GM19452 (cell line): ENCODE measurements at regions not wholly inside any gene's neighbourhood (a gene's known extent, or its start where the extent isn't known, plus 50 kb on each side); places are given as distances from the start of the nearest gene placed in this dataset.
"Not testable (repeated sequence)": the region's sequence is repeated elsewhere in the genome, so short reads cannot be mapped to it uniquely, and the experiment has no call there.

ENCODE experiments used
- ATAC-seq: cut with Tn5 transposase; IDR thresholded peaks from one replicate; pipeline ENCODE4 v1.9.1; 2021; ENCODE audit not compliant: unreplicated experiment

DNA sequence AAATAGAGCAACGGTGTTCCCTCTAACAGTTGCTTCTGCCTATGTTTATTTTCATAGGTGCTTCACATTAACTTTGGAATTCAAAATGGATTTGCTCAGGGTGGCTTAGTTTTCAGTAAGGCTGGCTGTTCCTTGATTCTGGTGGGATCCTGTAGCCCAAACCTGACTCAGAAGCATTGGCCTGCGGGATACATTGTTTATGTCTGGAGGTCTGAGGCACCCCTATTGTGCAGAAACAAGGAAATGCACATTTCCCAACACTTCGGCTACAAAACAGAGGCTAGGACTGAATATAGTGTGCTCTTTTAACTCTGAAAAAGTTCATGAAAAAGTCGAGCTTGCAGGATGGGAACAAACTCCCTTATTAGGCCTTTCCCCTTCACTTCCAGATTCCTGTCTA lies 133.8 kb upstream of the F3 start:
- ATAC-seq: no peak

DNA sequence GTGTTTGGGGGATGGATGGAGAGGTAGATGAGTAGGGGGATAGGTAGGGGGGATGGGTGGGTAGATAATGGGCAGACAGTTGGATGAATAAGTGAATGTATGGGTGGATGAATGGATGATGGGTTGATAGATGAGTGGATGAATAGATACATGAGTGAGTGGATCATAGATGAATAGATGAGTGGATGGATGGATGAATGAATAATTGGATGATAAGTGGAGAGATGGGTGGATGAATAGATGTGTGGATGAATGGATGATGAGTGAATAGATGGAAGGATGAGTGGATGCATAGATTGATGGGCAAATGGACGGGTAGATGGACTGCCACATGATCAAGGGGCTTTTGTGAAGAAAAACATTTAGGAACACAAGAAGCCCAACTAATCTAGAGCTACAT lies 133.3 kb upstream of the F3 start:
- no peak for ATAC-seq

DNA sequence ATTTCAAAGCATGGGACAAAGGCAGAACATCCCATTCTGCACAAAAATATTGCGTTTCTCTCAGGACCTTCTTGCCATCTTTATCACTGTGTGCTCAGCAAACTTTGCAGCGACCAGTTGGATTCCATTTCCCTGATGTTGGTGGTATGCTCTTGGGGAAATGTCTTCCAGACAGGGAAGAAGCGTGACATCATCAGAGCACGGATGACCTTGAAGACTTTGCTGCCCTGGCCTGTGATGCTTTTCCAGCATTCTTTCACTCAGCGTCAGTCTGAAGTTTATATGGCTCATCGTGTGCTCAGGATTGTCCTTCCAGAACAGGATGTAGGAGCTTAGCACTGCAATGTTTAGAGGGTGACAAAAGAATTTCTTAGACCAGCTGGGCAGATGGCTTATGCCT lies 131.4 kb upstream of the F3 start:
- no peak for ATAC-seq

DNA sequence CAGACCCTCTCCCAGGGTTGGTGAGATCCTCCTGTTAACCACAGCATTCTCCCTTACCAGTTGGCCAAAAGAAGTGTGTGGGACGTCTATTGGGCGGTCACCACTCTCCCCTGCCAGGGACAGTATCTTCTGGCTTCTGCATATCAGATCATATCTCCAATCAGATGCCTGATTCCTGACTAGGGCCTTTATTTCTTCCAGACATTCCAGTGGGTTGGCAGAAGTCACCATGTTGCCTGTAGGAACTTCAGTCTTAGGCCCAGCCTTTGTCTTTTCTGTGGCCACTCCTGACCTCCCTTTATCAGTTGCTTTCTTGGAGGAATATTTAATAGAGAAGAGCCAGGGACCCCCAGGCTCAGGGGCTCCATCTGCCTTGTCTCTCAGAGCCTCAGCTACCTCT lies 130.4 kb upstream of the F3 start:
- no peak for ATAC-seq

DNA sequence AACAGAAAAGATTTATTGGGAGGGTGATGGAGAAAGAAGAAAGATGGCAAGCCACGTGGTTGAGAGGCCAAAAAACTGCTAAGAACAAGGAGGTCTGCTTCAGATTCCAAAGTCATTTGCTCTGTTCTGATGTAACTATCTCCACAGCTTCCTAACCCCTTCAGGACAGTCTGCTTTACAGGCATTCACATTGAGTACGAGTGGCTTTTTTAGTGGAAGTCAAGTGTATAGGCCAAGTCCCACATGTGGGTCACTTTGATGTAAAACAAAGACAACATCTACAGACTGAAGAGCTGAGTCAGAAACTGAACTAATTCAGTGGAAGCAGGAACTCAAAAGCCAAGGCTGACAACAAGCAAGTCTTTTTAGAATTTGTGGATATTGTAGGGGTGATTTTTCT lies 128.7 kb upstream of the F3 start:
- no peak for ATAC-seq

DNA sequence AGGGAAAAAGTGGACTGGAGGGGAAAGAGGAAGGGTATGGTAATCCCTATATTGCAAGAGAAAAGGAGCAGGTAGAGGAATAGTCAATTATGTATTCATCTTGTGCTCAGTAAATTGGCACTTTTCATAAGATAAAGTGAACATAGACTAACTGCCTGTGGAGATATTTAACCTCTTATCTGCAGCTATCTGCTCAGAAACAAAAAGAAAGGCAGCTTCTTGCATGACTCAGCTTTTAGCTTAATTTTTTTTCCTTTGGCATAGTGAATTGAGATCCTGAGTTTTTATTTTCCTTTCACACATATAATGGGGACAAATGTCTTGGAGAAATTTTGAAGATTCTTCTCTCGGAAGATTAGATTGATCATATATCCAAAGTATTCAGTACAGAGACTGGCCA lies 127.6 kb upstream of the F3 start:
- no peak for ATAC-seq

DNA sequence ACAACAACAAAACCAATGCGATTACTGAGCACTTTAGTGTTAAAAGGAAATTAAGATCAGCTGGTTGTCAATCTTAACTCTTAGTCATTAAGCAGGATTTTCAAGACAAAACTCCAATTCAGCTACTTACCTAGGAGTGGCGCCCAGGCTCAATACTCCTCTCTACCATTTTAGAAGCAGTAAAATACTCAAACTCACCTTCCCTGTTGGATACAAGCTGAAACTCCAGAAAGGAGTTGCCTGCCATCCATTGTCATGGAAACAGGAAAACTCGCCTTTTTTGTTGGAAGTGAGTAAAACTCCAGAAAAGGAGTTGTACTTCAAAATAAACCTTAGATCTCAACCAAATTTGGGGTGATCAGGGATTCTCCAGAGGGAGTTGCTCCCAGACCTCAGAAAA lies 127.0 kb upstream of the F3 start:
- no peak for ATAC-seq

DNA sequence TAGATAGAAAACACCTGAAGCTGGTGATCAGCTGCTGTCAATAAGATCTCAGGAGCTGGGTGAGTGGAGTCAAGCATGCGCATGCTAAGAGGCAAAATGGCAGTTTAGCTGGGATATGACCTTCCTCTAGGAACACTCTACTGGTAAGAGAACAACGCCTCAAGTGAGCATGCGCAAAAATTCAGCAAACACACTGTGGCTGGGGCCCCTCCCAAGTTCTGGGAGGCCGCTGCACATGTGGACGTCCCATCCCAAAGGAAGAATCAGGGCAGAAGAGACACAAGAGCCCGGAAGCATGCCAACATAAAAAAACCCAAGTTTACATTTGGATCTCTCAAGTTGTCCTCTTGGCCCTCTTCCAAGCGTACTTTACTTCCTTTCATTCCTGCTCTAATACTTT lies 126.3 kb upstream of the F3 start:
- ATAC-seq: no peak

DNA sequence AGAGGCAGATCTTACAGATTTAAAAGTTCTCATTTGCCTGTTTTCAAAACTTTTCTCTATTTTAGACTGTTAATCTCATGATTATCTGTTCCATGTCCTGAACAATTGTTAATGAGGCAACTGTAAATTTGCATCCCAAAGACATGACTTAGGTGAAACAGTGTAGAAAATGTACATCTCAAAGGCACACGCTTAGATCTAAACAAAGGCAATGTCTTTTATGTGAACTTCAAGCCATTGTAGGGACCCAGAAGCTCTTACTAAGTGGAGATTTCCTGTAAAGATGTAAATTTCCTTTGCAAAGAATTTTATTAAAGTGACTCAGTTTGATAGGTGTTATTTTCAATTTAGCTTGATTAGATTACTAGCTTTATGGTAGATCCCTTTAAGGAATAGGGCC lies 125.2 kb upstream of the F3 start:
- no peak for ATAC-seq

DNA sequence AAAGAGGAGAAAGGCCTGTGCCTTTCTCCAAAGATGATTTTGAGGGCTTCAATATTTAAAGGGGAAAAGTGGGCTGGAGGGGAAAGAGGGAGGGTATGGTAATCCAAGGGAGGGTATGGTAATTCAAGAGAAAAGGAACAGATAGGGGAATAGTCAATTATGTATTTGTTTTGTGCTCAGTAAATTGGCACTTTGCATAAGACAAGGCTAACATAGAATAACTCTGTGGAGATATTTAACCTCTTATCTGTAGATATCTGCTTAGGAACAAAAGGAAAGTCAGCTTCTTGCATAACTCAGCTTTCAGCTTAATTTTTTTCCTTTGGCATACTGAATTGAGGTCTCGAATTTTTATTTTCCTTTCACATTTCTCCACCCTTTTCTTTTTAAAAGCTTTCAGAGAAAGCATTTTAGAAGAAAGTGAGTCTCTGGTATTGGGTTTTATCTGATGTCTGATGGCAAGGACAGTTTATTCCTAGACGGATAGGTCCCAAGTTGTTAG lies 119.9 kb upstream of the F3 start:
- no peak for ATAC-seq

DNA sequence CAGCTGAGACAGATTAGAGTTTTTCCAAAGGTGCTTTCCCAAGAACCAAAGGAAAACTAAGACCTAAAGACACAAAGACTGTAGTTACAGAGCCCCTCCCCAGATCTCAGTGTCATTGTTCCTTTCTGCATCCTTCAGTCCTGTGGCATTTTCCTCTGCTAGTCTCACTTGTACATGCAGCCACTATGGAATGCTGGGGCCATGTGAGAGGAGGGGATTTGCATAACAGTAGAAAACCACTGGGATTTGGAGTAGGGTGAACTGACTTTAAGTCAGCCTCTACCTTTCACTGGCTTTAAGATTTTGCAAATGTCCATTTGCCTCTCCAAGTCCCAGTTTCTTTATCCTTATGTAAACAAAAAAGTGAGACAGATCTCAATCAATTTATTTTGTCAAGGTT lies 119.4 kb upstream of the F3 start:
- ATAC-seq: no peak

DNA sequence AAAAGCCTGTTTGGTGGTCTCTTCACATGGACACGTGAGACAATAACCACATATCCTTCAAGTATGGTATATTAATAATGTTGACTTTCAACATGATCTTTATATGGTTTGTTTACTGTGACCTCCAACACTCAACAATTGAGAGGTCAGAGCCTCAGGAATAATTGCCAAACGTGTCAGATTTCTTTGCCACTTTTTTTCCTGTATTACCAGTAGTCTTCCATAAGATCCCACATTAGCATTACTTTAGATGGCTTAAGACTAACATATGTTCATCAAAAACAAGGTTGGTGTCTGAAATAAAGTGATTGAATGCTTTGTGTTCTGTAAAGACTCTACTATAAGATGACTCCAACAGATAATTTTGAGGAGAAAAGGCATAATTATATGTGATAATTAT lies 118.7 kb upstream of the F3 start:
- ATAC-seq: no peak

DNA sequence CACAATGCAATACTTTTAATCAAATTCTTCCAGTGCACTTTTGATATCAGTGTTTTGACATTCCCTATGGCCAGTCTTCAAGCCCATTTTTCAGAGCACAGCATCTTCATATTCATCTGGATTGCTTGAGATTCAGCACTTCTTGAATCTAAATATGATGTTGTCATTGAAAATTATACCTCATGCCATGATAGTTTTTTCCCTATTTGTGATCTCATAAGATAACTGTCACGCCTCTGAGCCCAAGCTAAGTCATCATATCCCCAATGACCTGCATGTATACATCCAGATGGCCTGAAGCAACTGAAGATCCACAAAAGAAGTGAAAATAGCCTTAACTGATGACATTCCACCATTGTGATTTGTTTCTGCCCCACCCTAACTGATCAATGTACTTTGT lies 117.6 kb upstream of the F3 start:
- ATAC-seq: not testable (repeated sequence)

DNA sequence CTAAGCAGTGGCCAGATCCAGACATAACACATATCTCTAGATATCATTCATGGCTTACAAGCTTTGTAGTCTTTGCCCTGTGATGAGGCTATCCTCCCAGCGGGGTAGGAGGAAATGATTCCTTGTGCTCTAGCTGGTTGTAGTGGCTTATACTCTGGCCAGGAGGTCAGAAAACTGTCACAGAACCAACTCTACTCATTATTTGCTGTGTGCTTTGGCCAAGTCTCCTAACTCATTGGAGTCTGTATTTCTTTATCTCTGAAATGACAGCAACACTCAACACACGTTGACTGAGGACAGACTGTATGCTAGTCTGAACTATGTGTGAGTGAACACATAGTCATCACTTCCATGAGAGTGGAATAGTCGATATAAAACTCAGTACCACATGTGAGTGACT lies 116.7 kb upstream of the F3 start:
- no peak for ATAC-seq

DNA sequence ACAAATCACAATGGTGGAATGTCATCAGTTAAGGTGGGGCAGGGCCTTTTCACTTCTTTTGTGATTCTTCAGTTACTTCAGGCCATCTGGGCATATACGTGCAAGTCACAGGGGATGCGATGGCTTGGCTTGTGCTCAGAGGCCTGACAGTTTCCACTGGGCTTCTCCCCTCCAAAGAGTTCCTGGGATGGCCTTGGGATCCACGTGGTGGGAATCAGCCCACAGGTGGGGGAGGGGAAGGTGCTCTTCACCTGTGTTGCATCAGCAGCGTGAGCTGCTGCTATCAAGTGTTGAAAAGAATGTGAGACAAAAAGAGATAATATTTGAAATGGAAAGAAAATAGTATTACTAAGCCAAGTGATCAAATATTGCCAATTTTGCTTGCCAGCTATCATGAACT lies 116.2 kb upstream of the F3 start:
- ATAC-seq: not testable (repeated sequence)

DNA sequence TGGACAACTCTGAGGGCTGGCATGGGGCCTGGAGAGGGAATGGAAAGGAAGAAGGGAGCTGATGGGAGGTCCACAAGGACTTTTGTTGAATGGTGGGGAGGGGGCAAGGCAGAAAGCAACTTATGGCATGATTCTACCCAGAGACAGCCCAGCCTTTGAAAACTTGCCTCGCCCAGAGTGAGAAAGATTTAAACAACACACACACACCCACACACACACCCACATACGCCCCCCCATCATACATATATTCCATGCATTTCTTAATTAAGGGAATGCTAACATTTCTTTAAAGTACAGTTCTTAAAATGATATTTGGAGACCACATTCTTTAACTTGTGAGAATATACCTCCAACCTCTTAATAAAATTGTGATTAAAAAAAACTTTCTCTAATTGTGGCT lies 115.4 kb upstream of the F3 start:
- ATAC-seq: no peak

DNA sequence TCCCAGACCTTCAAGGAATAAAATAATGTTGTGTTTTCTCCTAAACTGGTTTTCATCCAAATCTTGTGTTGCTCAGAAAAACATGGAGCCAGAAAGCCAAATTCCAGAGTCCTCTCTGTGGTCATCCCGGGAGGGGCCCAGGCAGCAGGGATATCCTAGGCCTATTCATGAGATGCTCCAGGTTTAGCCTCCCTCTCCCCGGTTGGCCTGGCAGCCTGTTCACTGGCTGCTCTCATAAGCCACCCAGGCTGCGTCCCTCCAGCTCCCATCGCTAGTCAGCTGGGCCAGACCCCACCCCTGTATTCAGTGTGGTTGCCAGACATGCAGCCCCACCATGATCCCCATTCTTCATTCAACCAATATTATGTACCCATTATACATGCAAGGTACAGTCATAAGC lies 113.4 kb upstream of the F3 start:
- ATAC-seq: no peak

DNA sequence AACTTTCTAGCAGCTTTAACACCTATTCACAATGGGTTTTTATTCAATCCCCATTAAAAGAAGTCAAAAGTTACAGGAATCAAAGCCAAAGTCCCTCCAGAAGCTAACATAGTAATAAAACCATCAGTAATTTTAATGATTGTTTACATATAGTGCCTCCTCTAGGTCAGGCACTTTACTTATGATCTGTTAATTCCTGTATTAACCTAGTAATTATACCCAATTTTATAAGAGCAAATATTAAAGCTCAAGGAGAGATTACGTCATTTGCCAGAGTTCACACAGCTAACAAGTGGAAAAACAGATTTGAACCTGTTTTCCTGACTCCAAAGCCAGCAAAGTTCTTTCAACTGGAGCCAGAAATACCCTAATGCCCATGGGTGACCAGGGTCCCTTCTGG lies 112.9 kb upstream of the F3 start:
- no peak for ATAC-seq

DNA sequence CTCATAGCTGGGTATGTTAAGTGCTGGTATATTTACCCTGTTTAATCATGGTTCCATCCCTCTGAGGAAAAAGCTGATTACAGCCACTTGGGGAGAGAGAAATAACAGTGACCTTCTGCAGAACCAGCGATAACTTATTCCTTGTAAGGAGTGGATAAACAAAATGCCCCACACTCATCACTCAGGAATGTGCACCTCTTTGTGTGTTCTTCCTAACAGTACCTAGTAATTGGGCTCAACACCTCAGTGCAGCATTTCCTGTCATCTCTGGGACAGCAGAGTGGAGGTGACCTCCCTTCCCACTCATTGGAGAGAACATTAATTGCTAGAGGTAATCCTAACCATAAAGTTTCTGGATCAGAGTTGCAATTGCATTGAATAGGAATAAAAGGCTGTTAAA lies 112.5 kb upstream of the F3 start:
- ATAC-seq: no peak

DNA sequence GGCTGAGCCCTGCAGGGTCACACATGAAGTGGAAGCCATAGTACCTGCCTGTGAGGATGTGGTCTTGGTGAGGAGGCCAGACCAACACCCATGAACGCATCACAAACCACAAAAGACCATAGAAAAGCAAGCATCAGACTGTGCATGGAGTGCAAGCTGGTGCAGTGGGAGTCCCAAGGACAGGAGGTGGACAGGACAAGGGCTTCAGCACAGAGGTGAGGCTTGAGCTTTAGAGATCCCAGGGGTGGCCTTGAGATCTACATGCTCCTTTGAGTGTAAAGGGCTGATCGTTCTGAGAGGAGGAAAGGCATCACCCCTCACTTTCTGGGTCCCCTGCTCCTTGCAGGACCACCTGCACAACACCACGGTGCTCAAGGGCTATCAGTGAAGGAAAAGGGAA lies 111.9 kb upstream of the F3 start:
- no peak for ATAC-seq

DNA sequence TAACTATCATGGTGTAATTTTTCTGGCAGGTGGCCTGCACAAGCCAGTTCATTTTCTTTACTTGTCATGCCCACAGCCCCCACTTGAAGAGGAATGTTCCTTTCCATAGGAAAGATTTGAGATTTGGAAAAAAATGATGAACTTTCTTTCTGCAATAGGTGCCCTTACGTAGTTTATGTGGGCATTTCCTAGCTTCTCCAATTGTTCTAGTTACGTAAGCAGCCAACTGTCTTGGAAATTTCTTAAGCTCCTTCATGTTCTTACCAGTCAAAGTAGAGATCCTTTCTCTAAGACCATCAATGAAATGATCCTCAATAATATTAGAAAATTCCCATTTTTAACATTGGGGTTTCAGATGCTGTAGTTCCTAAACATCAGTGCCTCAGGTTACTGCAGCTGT lies 109.5 kb upstream of the F3 start:
- ATAC-seq: no peak

DNA sequence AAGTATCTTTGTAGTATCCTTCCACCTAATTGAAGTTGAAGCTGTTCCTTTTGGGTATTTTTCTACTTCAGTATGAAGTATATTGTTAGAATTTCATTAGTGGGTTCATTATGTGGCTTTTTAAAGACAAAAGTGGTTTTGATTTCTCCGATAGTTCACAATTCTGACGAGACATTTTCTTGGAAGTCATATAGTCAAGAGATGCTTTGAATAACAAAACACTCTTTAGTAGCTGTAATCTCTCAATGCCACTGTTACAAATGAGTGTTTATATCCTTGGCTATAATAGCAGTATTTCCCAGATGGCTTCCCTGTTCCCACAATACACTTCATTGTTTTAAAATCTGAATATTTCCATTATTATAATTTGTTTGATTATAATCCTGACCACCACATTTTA lies 108.7 kb upstream of the F3 start:
- ATAC-seq: no peak

DNA sequence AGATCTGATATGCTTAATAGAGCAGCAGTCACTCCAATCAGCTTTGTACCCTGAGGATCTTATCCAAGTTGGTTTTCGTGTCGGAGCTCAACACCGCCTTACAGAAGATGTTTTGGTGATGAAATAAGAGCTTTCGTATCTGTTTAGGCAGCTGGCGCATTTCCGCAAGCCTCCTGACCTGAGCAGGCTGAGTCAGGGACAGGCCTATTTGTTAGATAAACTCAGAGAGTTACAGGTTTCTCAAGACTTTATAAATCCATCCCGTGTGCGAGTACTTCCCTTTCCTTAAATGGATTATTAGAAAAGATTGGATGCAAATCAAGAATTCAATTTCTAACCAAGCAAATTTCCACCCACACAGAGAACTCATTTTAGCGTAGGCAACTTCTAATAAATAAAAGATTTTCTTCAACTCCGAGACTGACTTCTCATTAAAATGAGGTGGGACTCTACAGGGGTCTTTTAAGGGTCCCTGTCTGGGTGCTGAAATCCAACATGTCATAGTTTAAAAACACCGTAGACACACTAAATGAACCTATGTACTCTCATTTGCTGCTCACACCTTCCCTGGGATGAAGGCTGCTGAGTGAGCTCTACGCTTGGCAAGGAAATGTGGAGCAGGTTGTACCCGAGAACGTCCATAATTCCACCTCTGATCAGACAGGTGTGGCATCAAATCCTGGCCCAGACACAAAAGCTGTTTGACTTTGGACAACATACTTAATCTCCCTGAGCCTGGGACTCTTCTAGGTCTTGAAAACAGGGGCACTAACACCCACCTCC lies 106.9 kb upstream of the F3 start:
- no peak for ATAC-seq
